ENCODE measurements at regions not wholly inside any gene's neighbourhood (a gene's known extent, or its start where the extent isn't known, plus 50 kb on each side); places are given as distances from the start of the nearest gene placed in this dataset.

DNA sequence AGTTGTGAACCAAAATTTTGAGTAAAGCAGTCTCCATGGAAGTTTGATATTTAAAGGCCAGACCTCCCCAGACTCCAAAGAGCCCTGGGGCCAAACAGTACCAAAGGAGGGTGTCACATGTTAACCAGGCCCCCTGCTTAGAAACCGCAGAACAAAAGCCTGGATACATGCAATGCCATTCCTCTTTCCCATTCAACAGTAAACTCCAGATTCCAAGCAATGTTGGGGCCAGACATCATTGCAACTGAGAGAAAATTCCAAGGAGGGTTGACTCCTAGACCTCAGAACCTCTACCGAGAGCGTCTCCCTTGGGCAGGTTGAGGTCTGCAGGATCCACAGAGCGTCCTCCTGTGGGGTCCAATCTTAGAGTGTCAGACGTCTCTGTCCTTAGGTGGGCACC is 404.4 kb upstream of the SYT4 start:
- Mint-ChIP-seq H3K4me1 (no peaks in the 10 kb centered on the region), H3K9me3 (peaks cover 5% of the 10 kb centered on the region in 2 donors), H3K4me3 (no peak overlapping the region), H3K27me3 (ENCODE audit: low read depth in 2 of 2) (no peaks in the 10 kb centered on the region), H3K36me3 (peaks cover 6% of the 10 kb centered on the region), H3K27ac (no peak overlapping the region)
- DNase-seq (no peak), ATAC-seq (no peak)
- Histone ChIP-seq H3K4me3 (ENCODE audit: low read length) (no peak overlapping the region), H3K27me3 (ENCODE audit: control insufficient read depth, insufficient read depth, low read length) (no peaks in the 10 kb centered on the region), H3K4me1 (ENCODE audit: control insufficient read depth, insufficient read depth, low read length) (no peaks in the 10 kb centered on the region), H3K27ac (ENCODE audit: low read length) (no peak overlapping the region), H3K9me3 (ENCODE audit: control insufficient read depth, insufficient read depth, low read length) (no peaks in the 10 kb centered on the region), H3K36me3 (ENCODE audit: control insufficient read depth, insufficient read depth, low read length) (no peaks in the 10 kb centered on the region)
- TF ChIP-seq, protein P1, sequence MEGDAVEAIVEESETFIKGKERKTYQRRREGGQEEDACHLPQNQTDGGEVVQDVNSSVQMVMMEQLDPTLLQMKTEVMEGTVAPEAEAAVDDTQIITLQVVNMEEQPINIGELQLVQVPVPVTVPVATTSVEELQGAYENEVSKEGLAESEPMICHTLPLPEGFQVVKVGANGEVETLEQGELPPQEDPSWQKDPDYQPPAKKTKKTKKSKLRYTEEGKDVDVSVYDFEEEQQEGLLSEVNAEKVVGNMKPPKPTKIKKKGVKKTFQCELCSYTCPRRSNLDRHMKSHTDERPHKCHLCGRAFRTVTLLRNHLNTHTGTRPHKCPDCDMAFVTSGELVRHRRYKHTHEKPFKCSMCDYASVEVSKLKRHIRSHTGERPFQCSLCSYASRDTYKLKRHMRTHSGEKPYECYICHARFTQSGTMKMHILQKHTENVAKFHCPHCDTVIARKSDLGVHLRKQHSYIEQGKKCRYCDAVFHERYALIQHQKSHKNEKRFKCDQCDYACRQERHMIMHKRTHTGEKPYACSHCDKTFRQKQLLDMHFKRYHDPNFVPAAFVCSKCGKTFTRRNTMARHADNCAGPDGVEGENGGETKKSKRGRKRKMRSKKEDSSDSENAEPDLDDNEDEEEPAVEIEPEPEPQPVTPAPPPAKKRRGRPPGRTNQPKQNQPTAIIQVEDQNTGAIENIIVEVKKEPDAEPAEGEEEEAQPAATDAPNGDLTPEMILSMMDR (IDR thresholded peaks at IDR 0.05) = no peak
- intact Hi-C loops (cut with micrococcal nuclease) = no loop called here
- 95% methylated on average over 5 of the region's 5 CpGs for WGBS (ENCODE audit: insufficient coverage)

DNA sequence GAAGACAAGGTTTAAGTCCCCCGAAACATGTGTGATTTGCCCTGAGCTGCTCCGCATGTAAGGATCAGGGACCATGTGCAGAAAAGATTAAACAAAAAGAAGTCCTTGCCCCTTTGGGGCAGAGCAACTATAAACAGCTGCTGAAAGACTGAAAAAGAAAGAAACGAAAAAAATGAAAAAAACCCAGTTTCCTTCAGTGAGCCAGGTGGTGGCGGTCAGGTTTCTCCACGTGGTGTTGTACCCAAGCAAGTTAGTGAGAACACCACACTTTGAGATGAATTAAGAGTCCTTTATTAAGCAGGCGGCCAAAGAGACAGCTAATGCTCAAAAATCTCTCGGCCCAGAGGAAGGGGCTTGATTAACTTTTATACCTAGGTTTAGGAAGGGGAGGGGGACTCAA is 404.9 kb upstream of the SYT4 start:
- TF ChIP-seq, protein P1 (IDR thresholded peaks at IDR 0.05) = no peak
- WGBS (ENCODE audit: insufficient coverage) = 82% methylated on average over 6 of the region's 7 CpGs
- no peaks in the 10 kb centered on the region for H3K36me3 ChIP-seq (ENCODE audit: control insufficient read depth, insufficient read depth, low read length)
- Mint-ChIP-seq H3K27ac (no peak overlapping the region), H3K36me3 (peaks cover 6% of the 10 kb centered on the region), H3K4me1 (no peaks in the 10 kb centered on the region), H3K27me3 (ENCODE audit: low read depth in 2 of 2) (no peaks in the 10 kb centered on the region), H3K4me3 (no peak overlapping the region), H3K9me3 (peaks cover 5 to 7% of the 10 kb centered on the region in 2 donors)
- H3K27me3 ChIP-seq (ENCODE audit: control insufficient read depth, insufficient read depth, low read length) = no peaks in the 10 kb centered on the region
- DNase-seq (no peak), ATAC-seq (no peak)
- no peaks in the 10 kb centered on the region for H3K9me3 ChIP-seq (ENCODE audit: control insufficient read depth, insufficient read depth, low read length)
- no peak overlapping the region for H3K4me3 ChIP-seq (ENCODE audit: low read length)
- H3K27ac ChIP-seq (ENCODE audit: low read length) = no peak overlapping the region
- intact Hi-C loops (cut with micrococcal nuclease) = no loop called here
- H3K4me1 ChIP-seq (ENCODE audit: control insufficient read depth, insufficient read depth, low read length) = no peaks in the 10 kb centered on the region

DNA sequence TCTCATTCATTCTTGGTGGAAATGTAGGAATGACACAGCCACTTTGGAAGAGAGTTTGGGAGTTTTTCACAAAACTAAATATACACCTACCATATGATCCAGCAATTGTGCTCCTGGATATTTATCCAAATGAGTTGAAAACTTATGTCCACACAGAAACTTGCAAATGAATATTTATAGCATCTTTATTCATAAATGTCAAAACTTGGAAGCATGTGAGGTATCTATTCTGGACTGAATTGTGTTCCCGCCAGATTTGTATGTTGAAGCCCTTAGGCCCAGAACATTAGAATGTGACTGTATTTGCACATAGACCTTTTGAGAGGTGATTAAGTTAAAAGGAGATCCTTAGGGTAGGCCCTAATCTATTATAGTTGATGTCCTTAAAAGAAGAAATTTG is 409.4 kb upstream of the SYT4 start:
- no peak overlapping the region for H3K4me3 ChIP-seq (ENCODE audit: low read length)
- H3K4me1 ChIP-seq (ENCODE audit: control insufficient read depth, insufficient read depth, low read length) = no peaks in the 10 kb centered on the region
- ATAC-seq (no peak), DNase-seq (no peak)
- TF ChIP-seq, protein P1 (IDR thresholded peaks at IDR 0.05) = no peak
- Mint-ChIP-seq H3K36me3 (peaks cover 6% of the 10 kb centered on the region), H3K27ac (no peak overlapping the region), H3K9me3 (peaks cover 3 to 9% of the 10 kb centered on the region in 2 donors), H3K4me1 (no peaks in the 10 kb centered on the region), H3K27me3 (ENCODE audit: low read depth in 2 of 2) (no peaks in the 10 kb centered on the region), H3K4me3 (no peak overlapping the region)
- no peaks in the 10 kb centered on the region for H3K9me3 ChIP-seq (ENCODE audit: control insufficient read depth, insufficient read depth, low read length)
- intact Hi-C loops (cut with micrococcal nuclease) = no loop called here
- 100% methylated on average over 1 of the region's 1 CpG for WGBS (ENCODE audit: insufficient coverage)
- H3K27ac ChIP-seq (ENCODE audit: low read length) = no peak overlapping the region
- H3K27me3 ChIP-seq (ENCODE audit: control insufficient read depth, insufficient read depth, low read length) = no peaks in the 10 kb centered on the region
- H3K36me3 ChIP-seq (ENCODE audit: control insufficient read depth, insufficient read depth, low read length) = no peaks in the 10 kb centered on the region

DNA sequence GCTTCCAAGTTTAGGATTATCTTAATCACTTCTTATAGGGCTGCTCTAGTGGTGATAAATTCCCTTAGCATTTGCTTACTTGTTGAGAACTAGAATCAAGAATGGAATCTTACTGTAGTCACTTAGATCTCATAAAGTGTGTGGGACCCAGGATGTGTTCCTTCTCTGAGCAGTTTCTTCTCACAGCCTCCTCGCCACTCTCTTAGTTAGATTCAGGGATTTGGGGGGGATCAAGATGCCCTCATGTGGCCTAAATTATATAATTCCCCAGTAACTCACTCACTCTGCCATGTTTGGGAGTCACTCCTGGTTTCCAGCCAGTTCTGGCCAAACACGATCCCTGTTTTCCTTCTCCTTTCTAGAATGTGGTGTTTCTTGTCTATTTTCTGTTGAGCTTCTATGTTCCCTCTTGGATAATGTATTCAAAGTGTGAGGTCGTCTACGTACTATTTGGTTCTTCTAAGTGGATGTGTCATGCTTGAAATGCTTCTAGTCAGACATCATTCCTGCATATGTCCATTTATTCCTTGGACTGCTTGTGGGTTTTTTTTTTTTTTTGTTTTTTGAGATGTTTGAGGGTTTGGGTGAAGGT is 414.9 kb upstream of the SYT4 start:
- Histone ChIP-seq H3K4me3 (ENCODE audit: low read length) (no peak overlapping the region), H3K4me1 (ENCODE audit: control insufficient read depth, insufficient read depth, low read length) (no peaks in the 10 kb centered on the region), H3K9me3 (ENCODE audit: control insufficient read depth, insufficient read depth, low read length) (no peaks in the 10 kb centered on the region), H3K36me3 (ENCODE audit: control insufficient read depth, insufficient read depth, low read length) (no peaks in the 10 kb centered on the region), H3K27ac (ENCODE audit: low read length) (no peak overlapping the region), H3K27me3 (ENCODE audit: control insufficient read depth, insufficient read depth, low read length) (no peaks in the 10 kb centered on the region)
- WGBS (ENCODE audit: insufficient coverage) = 77% methylated on average over 2 of the region's 4 CpGs
- ATAC-seq (no peak), DNase-seq (no peak)
- H3K36me3 Mint-ChIP-seq = no peaks in the 10 kb centered on the region
- intact Hi-C loops (cut with micrococcal nuclease) = no loop called here
- H3K4me1 Mint-ChIP-seq = no peaks in the 10 kb centered on the region
- no peaks in the 10 kb centered on the region for H3K27me3 Mint-ChIP-seq (ENCODE audit: low read depth in 2 of 2)
- TF ChIP-seq, protein P1 (IDR thresholded peaks at IDR 0.05) = no peak
- no peak overlapping the region for H3K4me3 Mint-ChIP-seq
- H3K9me3 Mint-ChIP-seq = peaks cover 8 to 11% of the 10 kb centered on the region in 2 donors
- no peak overlapping the region for H3K27ac Mint-ChIP-seq

Data from natural killer cell (primary cell).